ENCODE measurements at regions not wholly inside any gene's neighbourhood (a gene's known extent, or its start where the extent isn't known, plus 50 kb on each side); places are given as distances from the start of the nearest gene placed in this dataset.
"Not testable (repeated sequence)": the region's sequence is repeated elsewhere in the genome, so short reads cannot be mapped to it uniquely, and the experiment has no call there.

DNA sequence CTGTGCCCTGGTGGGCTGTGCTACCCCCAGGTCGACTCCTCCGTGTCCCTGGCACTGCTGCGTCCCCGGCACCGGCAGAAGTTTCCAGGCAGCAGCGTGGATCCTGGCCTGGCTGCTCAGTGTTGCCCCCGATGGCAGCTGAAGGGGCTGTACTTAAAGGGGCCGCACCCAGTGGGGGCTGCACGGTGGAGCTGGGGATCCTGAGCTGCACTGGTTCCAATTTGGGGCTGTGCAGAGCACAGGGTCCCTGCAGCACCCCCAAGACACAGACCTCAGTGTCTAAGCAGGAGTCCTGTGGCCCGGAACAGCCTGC lies 253.8 kb downstream of the ANKRD30B start:
- not testable (repeated sequence) for H3K27me3 Mint-ChIP-seq, H3K4me1 Mint-ChIP-seq, H3K4me3 Mint-ChIP-seq, H3K36me3 Mint-ChIP-seq, H3K27ac Mint-ChIP-seq, DNase-seq, H3K9me3 Mint-ChIP-seq

DNA sequence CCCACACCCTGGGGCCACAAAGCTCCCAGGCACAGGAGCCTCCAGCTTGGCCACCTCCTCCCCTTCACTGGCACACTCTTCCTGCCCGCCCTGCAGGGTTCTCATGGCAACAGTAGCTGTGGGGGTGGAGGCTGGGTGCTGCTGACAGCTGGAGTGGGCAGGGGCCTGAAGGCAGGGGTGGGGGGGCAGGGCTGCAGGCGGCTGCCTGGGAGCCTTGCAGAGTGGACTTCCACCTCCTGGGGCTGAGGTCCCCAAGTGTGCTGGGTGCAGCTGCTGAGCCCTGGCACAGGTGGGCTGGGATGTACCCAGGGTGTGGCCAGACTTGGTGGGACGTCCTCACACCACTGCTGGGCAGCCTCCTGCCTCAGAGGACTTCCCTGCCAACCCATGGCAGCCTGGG lies 254.8 kb downstream of the ANKRD30B start:
- H3K36me3 Mint-ChIP-seq, H3K27ac Mint-ChIP-seq, H3K4me3 Mint-ChIP-seq, DNase-seq, H3K4me1 Mint-ChIP-seq, H3K9me3 Mint-ChIP-seq, H3K27me3 Mint-ChIP-seq: not testable (repeated sequence)

DNA sequence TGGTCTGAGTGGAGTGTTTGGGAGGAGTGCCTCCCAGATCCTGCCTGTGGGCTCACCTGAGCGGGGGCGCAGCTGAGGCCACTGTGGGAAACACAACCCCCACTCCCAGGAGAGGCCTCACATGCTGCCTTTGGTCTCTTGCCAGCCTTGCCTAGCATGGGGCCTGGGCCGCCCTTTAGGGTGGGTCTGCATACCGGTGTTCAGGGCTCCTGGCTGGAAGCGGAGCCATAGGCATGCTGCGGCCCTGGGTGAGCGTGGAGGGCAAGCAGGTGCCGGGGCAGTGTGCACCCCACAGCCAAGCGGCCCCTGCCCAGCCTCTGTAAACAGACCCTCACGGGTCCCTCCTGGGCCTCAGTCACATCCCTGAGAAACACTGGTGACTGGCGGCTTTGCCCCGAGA lies 255.3 kb downstream of the ANKRD30B start:
- H3K4me1 Mint-ChIP-seq, H3K27ac Mint-ChIP-seq, H3K36me3 Mint-ChIP-seq, H3K27me3 Mint-ChIP-seq, H3K4me3 Mint-ChIP-seq, H3K9me3 Mint-ChIP-seq, DNase-seq: not testable (repeated sequence)

DNA sequence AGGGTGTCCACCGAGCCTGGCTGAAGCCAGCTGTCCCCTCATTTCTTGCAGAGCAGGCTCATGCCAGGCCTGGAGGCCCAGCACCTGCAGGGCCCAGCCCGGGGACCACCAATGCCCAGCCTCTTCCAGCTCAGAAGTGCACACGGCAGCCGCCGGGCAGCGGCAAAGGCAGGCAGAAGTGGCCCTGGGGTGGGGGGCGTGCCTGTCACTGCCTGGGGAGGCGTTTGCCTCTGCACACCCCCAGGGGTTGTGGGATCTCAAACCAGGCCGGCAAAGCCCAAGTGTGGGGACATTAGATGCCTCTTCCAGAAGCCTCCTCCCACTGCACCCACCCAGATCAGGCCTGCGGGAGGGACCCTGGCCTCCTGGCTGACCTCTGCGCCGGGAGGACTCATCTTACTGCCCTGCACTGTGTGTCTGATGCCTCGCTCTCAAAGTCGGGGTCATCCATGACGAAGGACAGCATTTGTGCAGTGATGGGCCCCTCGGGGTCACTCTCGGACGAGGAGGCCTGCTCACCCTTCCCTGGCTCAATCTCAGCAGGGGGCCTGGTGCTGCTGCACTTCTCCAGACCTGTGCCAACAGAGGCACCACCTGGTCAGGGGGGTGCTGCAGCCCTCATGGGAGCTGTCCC lies 255.8 kb downstream of the ANKRD30B start:
- H3K4me1 Mint-ChIP-seq, H3K27me3 Mint-ChIP-seq, H3K9me3 Mint-ChIP-seq, DNase-seq, H3K4me3 Mint-ChIP-seq, H3K36me3 Mint-ChIP-seq, H3K27ac Mint-ChIP-seq: not testable (repeated sequence)

DNA sequence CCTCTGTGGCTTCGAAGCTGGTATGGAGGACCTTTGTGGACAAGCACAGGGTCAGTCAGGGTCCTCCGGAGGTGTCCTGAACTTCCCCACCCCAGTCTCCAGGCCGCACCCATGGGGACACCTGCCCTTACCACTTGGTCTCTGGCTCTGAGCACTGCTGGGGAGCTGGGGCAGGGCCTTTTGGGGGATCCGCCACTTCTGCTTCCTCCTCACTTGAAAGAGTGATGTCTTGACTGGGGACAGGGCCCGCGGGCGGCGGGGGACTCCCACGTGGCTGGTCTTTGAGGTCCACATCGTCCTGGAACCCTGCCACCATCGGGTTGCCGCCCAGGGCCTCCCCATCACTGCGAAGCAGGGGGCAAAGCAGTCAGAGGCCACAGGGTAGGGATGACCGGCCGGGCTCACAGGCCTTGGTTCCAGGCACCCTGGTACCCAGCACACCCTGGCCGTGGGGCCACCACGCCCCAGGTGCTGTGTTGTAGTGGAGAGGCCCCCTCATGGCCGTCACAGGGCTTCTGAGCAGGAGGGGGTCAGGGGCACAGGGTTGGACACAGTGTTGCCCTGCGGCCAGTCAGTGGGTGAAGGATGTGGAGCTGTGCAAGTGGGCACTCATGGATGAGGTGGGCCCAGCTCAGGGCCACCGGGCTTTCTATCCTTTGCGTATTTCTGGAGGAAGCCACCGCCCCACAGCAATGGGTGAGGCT lies 256.4 kb downstream of the ANKRD30B start:
- H3K4me1 Mint-ChIP-seq, H3K27me3 Mint-ChIP-seq, H3K4me3 Mint-ChIP-seq, H3K27ac Mint-ChIP-seq, H3K36me3 Mint-ChIP-seq, DNase-seq, H3K9me3 Mint-ChIP-seq: not testable (repeated sequence)

DNA sequence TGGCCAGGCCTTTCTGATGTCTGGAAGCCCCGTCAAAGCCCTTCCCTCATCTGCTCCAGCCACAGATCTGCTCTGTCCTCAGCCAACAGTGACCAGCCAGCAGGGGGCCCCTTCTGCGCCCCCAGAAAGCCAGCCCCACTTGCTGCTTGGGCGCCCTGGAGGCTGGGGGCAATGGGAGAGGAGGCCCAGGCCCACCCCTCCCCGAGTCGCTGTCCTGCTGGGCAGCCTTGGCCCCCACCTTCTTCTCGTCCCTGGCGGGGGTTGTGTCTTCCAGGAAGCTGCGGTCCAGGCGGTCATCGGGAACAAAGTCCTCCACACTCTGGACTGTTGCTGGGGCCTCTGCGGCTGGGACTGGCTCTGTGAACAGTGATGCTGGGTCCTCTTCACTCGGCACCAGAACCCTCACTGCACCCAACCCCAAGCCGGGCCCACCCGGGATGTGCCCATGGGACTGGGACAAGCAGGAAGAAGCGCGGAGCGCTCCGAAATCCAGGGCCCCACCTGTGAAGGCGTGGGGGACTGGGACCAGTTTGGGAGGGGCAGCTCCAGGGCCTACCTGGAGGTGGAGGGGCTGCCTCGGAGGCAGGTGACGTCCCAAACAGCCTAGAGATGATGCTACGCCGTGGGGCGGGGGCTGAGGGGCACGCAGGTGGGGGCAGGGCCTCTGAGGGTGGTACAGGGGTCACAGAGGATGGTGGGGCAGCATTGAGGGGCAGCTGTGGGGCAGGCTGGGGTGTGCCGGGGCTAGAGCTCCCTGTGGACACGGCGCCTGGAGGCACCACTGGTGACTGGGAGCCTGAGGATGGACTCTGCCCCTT lies 257.6 kb downstream of the ANKRD30B start:
- Mint-ChIP-seq H3K4me1 (no peaks in the 10 kb centered on the region), H3K27me3 (no peaks in the 10 kb centered on the region), H3K36me3 (no peaks in the 10 kb centered on the region), H3K4me3 (no peak overlapping the region), H3K27ac (no peak overlapping the region), H3K9me3 (no peaks in the 10 kb centered on the region)
- DNase-seq = no peak

DNA sequence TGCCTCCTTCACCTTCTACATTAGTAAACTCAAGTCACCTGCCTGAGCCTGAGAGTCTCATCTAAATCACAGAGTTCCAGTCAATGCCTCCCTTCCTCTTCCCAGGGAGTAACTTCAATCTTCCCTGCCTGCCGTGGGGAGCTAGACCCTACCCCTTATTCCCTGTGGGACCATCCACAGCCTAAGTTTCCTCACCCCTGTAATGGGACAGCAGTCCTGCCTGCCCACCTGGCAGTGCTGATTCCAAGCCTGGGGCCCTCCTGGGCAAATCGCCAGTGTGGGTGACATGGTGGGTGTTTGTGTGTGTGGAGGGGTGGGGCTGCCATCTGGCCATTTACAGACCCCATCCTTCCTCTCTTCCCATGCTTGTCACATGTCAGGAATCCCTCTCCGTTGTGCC lies 258.6 kb downstream of the ANKRD30B start:
- H3K27ac Mint-ChIP-seq, H3K27me3 Mint-ChIP-seq, H3K9me3 Mint-ChIP-seq, H3K36me3 Mint-ChIP-seq, H3K4me3 Mint-ChIP-seq, H3K4me1 Mint-ChIP-seq, DNase-seq: not testable (repeated sequence)

DNA sequence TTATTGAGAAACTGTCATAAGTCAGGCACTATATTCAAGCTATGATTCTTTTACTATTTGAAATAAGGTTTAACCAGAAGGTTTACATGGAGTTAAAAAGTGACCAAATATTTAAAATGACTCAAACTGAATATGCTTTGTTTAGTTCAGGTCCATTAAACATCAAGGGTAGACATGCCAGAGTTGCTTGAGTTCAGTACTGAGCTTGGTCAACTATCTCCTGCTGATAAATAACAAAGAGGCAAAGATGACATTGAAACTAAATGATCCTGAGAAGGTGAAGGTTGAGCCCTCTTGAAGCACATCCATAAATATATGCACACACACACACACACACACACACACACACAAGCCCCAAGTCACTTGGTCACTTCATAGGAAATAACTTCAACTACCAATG lies 278.1 kb downstream of the ANKRD30B start:
- not testable (repeated sequence) for H3K27me3 Mint-ChIP-seq, H3K4me1 Mint-ChIP-seq, DNase-seq, H3K9me3 Mint-ChIP-seq, H3K36me3 Mint-ChIP-seq, H3K4me3 Mint-ChIP-seq, H3K27ac Mint-ChIP-seq

DNA sequence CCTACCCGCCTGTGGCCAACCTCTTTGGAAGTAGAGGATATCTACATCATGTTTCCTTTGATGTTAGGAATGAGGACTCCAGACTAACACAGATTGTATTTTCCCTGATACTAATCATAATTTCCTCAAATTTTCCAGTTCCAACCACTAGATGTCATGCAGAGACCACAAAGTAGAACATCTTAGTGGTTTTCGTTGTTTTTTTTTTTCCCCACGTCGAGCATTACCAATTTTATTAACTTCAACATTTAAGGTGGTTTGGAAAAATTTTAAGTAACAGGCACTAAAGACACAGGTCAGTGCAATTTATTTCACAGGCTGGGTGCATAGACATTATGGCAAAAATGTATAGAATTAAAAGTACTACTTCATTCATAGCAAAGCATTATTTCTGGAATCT lies 280.1 kb downstream of the ANKRD30B start:
- not testable (repeated sequence) for H3K4me1 Mint-ChIP-seq, H3K36me3 Mint-ChIP-seq, H3K27ac Mint-ChIP-seq, DNase-seq, H3K27me3 Mint-ChIP-seq, H3K4me3 Mint-ChIP-seq, H3K9me3 Mint-ChIP-seq

DNA sequence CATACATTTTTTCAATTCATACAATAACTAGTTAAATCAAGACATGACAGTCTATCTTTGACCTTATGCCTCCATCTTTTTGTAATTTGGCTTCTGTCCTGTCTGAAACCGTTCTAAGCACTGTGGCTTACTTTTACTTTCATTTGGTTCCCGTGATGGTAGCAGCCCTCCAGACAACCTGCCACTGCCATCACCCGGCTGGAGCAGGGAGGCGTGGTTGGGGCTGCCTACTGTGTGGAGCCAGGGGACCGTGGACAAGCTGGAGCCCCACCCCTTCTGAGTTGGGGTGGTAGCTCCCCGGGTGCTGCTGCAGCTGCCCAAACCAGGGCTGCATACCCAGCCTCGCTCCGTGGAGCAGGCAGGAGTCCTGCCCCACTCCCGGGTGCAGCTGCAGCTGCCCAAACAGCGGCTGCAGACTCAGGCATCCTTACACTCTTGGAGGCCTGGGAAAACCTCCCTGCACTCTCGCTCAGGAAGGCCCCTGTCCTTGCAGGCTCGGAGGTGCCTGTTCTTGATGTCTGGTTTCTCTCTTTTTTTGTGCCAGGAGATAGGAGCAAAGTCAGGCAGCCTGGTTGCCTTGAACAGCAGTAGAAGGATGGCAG lies 312.4 kb downstream of the ANKRD30B start:
- H3K36me3 Mint-ChIP-seq, H3K27me3 Mint-ChIP-seq, H3K9me3 Mint-ChIP-seq, H3K27ac Mint-ChIP-seq, H3K4me3 Mint-ChIP-seq, H3K4me1 Mint-ChIP-seq, DNase-seq: not testable (repeated sequence)

DNA sequence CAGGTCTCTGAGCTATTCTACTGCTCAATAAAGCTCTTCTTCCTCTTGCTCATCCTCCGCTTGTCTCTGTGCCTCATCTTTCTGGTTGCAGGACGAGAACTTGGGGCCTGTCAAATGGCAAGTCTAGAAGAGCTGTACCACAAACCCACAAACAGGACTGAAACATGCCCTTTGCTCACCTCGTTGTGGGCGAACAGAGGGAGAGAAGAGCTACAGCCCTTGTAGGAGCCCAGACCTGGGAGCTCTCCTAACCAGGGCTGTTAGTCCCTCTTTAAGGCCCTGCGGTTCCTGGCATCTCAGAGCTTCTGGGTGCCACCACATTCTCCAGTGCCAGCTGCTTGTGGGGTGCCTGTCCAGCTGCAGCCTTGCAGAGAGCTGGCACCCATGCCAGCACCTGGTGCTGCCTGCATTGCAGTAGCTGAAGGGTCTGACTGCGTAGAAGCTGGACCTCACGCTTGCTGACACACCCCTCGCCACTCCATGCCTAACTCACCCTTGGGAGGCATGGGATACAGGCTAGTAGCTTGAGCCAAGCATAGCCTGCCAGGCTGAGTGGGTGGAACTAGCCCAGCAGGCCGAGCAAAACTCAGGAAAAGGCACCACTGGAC lies 313.4 kb downstream of the ANKRD30B start:
- H3K27me3 Mint-ChIP-seq, H3K36me3 Mint-ChIP-seq, H3K4me1 Mint-ChIP-seq, H3K4me3 Mint-ChIP-seq, H3K9me3 Mint-ChIP-seq, DNase-seq, H3K27ac Mint-ChIP-seq: not testable (repeated sequence)

DNA sequence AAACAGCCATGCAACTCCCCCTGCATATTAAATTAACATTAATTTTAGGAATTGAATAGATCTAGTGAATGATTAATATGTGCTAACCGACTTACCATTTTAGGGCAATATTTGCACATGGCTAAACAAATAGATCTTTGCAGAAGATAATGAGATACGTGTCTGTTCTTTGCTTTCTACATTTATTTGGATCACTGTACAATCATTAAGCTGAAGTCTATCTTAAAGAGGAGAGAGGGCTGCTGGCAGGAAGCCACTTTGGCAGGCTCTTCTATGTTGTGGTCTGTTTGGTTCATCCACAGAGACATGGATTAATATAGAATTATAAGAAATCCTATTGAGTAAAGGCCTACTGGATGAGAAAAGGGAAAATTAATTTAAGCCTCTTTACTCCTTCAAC lies 318.5 kb downstream of the ANKRD30B start:
- not testable (repeated sequence) for H3K27ac Mint-ChIP-seq, H3K4me3 Mint-ChIP-seq, DNase-seq, H3K36me3 Mint-ChIP-seq, H3K27me3 Mint-ChIP-seq, H3K9me3 Mint-ChIP-seq, H3K4me1 Mint-ChIP-seq

DNA sequence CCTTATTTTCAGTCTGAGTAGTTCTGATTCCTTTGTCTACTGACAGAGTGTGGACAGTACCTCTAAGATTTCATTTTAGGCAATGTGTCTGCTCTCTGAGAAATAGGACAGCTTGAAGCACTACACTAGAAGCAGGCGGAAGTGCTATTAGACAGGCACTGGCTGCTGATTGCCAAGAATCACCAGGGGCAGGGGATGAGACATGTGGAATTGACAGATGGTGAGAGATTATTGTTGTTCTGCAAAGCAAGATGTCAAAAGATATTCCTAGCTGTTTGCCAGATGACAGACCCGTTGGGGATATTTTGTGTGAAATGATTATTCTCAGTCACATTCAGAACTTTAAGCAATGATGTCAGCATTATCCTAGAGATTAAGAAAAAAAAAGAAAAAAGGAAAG lies 323.3 kb downstream of the ANKRD30B start:
- H3K4me1 Mint-ChIP-seq, H3K36me3 Mint-ChIP-seq, H3K27me3 Mint-ChIP-seq, H3K4me3 Mint-ChIP-seq, H3K9me3 Mint-ChIP-seq, H3K27ac Mint-ChIP-seq, DNase-seq: not testable (repeated sequence)

All from activated naive CD8-positive, alpha-beta T cell treated with anti-CD3 and anti-CD28 coated beads for 36 hours (primary cell).